HEK293 (cell line): ENCODE measurements at regions not wholly inside any gene's neighbourhood (a gene's known extent, or its start where the extent isn't known, plus 50 kb on each side); places are given as distances from the start of the nearest gene placed in this dataset.

Experiments used
- HOXC10 ChIP-seq: sonication (generic); formaldehyde crosslinking; IDR thresholded peaks from 2 replicates; pipeline ENCODE4 v1.8.1; 2023; ENCODE audit warnings: mild to moderate bottlenecking, missing genetic modification reagents
- ZNF274 ChIP-seq, 2 experiments: fragments of 200-500 bp in 1 of 2; fragments of 450-650 bp in 1 of 2; sonication (Bioruptor generic) in 1 of 2; formaldehyde crosslinking in 1 of 2; IDR thresholded peaks; 2 replicates each; pipeline versions ENCODE4 v1.5.1 to v1.6.1; 2014 to 2016; ENCODE audit warnings: borderline replicate concordance in 1 of 2, inconsistent platforms in 1 of 2, low read length in 1 of 2, missing biosample characterization in 1 of 2, missing genetic modification characterization in 1 of 2
- ZNF660 ChIP-seq: fragments of 450-650 bp; IDR thresholded peaks from 2 replicates; pipeline ENCODE4 v1.5.1; 2018; ENCODE audit warnings: missing biosample characterization, mild to moderate bottlenecking, missing genetic modification characterization
- ZNF777 ChIP-seq: fragments of 450-650 bp; formaldehyde crosslinking; IDR thresholded peaks from 2 replicates; pipeline ENCODE4 v1.5.1; 2017; ENCODE audit warnings: missing biosample characterization, missing genetic modification characterization, borderline replicate concordance
- TF ChIP-seq, protein P1 (sequence below): fragments of 450-650 bp; formaldehyde crosslinking; IDR thresholded peaks from 2 replicates; pipeline ENCODE4 v1.5.1; 2016; ENCODE audit warnings: missing biosample characterization, missing genetic modification characterization
- TF ChIP-seq, protein P2 (sequence below): fragments of 450-650 bp; formaldehyde crosslinking; IDR thresholded peaks from 2 replicates; pipeline ENCODE4 v1.5.1; 2017; ENCODE audit warnings: missing biosample characterization, missing genetic modification characterization

DNA sequence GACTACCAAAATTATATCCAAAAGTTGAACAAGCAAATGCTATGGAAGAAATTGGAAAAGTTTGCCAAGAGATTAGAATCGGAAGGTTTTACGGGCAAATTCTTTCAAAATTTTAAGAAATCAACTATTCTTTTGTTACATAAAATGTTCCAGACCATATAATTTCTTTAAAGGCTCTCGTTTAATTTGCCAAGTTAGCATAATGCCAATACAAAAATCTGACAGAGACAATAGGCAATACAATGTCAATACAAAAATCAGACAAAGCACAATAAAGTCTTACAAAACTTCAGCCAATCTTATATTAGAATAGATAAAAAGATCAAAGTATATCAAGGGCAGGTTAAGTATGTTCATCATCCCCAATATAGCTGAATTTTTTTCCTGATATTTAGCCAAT lies 224.2 kb downstream of the BCL11A start:
- TF ChIP-seq ZNF777 (tag by site-specific recombination) (no peak), ZNF274 (IDR thresholded peaks at IDR 0.05; ENCODE audit: low read length) (no peak), ZNF274 (tag by site-specific recombination; IDR thresholded peaks at IDR 0.05; ENCODE audit: borderline replicate concordance) (no peak), HOXC10 (no peak), ZNF660 (no peak)
- TF ChIP-seq, protein P1, sequence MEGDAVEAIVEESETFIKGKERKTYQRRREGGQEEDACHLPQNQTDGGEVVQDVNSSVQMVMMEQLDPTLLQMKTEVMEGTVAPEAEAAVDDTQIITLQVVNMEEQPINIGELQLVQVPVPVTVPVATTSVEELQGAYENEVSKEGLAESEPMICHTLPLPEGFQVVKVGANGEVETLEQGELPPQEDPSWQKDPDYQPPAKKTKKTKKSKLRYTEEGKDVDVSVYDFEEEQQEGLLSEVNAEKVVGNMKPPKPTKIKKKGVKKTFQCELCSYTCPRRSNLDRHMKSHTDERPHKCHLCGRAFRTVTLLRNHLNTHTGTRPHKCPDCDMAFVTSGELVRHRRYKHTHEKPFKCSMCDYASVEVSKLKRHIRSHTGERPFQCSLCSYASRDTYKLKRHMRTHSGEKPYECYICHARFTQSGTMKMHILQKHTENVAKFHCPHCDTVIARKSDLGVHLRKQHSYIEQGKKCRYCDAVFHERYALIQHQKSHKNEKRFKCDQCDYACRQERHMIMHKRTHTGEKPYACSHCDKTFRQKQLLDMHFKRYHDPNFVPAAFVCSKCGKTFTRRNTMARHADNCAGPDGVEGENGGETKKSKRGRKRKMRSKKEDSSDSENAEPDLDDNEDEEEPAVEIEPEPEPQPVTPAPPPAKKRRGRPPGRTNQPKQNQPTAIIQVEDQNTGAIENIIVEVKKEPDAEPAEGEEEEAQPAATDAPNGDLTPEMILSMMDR (tag by site-specific recombination) = no peak
- TF ChIP-seq, protein P2, sequence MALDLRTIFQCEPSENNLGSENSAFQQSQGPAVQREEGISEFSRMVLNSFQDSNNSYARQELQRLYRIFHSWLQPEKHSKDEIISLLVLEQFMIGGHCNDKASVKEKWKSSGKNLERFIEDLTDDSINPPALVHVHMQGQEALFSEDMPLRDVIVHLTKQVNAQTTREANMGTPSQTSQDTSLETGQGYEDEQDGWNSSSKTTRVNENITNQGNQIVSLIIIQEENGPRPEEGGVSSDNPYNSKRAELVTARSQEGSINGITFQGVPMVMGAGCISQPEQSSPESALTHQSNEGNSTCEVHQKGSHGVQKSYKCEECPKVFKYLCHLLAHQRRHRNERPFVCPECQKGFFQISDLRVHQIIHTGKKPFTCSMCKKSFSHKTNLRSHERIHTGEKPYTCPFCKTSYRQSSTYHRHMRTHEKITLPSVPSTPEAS (tag by site-specific recombination) = no peak
